GM18508 (cell line): ENCODE measurements at regions not wholly inside any gene's neighbourhood (a gene's known extent, or its start where the extent isn't known, plus 50 kb on each side); places are given as distances from the start of the nearest gene placed in this dataset.

ENCODE experiments used
- ATAC-seq: cut with Tn5 transposase; IDR thresholded peaks from one replicate; pipeline ENCODE4 v1.9.1; 2021; ENCODE audit warnings: moderate number of reproducible peaks; ENCODE audit not compliant: insufficient read depth, unreplicated experiment

DNA sequence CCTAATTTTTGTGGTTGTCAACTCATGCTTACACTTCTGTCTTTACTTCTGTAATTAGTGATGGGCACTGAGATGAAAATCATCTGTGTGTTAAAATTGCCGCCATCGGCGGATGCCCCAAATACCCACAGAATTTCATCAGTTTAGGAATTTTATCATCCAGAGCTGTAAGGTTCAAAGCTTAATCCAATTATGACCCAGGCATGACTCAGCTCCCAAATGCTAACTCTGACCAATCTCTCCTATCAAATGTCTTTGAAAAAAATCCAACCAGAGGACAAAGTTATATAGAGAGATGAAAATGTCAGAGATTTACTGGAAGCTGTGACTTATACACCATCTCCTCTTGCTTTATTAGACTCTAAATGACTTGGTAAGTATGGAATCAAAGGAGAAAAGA lies 1048.7 kb upstream of the PRKX start:
- no peak for ATAC-seq

DNA sequence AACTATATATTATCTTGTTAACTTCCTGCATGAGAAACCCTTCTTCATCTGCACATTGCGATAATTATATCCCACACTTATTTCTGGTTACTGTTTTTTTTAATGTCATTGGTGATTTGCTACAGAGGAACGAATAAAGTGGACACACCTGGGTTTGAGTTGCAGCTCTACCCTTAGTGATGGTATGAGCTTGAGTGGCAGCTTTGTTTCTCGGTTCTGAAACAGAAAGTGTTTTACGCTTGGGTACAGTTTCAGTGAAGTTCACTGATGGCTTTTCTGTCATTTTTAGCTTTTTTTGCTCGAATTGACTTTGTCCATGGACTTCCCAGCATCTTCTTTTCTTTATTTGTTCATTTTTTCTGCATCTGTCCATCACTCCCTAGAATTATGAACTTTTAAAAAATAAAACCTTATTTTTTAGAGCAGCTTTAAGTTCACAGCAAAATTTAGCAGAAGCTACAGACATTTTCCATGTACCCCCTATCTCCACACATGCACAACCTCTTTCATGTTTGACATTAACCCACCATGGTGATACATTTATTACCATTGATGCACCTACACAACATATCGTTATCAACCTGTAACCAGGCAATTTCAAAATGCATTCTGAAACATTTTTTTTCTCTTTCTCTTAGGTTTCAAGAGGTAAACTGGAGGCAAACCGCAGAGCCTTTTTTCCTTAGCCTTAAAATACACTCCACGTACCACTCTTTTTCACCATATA lies 1041.6 kb upstream of the PRKX start:
- ATAC-seq, result peak; percentile 92

- no peak for ATAC-seq
These were observed 1027.6 kb upstream of the PRKX start for GRCh38 chrX:4741024-4741423.

GRCh38 chrX:4735299-4735698 lies 1021.9 kb upstream of the PRKX start:
- ATAC-seq, result no peak

GRCh38 chrX:4710618-4711433 lies 997.4 kb upstream of the PRKX start:
- ATAC-seq, result no peak

DNA sequence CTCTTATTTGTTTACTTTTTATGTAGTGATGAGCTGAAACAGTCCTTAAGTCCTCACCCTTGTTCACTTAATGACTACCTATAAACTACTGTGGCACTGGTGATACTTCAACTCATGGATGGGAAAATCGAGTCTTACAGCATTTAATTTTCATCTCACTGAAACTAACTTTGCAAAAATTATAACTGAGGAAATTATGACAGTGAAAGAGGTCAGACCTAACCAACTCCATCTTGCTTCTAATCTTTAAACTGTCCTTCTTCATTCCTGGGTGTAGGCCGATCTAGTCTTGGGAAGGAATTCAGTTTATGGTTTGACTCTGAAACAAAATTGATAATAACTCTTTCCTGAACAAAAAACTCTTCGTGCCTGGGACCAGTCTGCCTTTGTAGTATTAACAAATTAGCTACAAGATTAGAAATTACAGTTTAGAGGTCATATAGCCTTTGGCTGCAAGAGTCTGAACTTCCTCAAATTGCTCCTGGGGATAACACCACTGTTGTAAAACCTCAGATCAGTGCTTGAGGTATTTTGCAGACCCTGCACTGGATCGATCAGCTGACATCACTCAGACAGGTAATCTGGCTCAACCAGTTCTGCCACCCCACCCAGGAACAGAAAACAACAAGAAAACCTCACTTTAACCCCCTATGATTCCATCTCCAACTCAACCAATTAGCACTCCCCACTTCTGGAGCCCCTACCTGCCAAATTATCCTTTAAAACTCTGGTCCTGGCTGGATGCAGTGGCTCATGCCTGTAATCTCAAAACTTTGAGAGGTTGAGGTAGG lies 995.7 kb upstream of the PRKX start:
- no peak for ATAC-seq

DNA sequence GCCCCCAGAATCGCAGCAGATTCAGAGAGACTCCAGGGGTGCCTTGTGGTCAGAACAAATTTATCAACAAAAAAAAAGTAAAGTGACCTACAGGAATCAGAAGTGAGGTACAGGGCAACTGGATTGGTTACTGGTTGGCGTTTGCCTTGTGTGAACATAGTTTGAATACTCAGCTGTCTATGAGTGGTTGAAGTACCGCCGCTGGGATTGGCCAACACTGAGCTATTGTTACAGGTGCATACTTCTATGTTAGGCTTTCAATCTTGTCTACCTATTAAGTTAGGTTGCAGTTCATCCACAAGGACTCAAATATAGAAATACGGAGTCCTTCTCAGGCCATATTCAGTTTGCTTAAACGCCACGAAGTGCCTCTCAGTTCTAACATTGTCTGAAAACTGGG lies 993.5 kb upstream of the PRKX start:
- no peak for ATAC-seq

DNA sequence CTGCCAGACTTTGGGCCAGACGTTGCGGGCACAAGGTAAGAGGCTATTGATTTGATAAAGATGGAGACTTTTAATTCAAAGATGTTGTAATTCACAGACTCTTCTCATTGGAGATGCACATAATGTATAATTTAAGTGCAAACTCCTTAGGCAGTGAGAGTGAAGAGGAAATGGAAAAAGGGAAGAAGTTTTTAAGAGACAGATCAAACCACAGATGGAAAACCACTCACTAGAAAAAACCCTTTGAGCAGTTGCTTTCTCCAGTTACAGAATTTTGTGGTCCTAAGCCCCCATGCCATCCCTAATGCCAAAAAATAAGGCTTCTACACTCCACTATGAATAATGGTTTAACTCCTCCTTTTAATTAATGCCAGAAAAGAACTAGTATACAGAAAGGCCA lies 977.1 kb upstream of the PRKX start:
- no peak for ATAC-seq

DNA sequence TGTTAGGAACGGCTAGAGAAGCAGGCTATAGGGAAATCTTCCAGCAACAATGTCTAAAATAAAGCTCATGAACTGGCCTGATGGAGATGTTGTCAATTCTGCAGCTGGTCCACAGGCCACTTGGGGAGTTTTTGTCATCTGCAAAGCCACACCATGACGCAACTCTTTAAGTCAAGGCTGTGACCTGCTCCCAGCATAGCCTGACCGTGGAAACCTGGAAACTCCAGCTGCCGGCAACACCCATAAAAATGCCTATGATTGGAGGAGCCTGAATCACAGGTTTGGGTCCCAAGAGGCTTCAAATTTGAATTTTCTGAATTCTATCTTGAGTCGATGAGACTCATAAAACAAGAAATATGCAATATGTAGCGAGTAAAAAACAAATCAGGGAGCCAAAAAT lies 969.2 kb upstream of the PRKX start:
- ATAC-seq, result no peak

DNA sequence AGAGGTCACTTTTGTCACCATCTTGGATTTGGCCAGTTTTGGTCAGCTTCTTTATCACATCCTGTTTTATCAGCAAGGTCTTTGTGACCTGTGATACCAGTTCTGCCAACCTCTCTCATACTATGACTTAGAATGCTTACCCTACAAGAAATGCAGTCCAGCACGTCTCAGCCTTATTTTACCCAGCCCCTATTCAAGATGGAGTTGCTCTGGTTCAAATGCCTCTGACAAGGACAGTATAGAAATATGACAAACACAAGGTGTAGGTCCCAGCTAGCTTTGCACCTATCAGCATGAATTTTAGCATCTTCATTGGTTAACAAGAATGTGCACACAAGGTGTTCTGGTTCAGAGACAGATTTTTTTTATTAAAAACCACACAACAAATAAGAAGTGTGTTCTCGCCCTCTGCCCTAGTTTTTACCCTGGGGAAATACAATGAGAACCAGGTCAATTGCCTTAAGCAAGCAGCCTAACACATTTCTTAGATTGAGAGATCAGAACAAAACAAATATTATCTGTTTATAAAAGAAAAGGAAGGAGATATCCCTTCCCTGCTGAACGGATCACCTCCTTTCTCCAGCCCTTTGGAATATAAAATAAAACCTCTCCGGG lies 962.3 kb upstream of the PRKX start:
- ATAC-seq, result no peak

DNA sequence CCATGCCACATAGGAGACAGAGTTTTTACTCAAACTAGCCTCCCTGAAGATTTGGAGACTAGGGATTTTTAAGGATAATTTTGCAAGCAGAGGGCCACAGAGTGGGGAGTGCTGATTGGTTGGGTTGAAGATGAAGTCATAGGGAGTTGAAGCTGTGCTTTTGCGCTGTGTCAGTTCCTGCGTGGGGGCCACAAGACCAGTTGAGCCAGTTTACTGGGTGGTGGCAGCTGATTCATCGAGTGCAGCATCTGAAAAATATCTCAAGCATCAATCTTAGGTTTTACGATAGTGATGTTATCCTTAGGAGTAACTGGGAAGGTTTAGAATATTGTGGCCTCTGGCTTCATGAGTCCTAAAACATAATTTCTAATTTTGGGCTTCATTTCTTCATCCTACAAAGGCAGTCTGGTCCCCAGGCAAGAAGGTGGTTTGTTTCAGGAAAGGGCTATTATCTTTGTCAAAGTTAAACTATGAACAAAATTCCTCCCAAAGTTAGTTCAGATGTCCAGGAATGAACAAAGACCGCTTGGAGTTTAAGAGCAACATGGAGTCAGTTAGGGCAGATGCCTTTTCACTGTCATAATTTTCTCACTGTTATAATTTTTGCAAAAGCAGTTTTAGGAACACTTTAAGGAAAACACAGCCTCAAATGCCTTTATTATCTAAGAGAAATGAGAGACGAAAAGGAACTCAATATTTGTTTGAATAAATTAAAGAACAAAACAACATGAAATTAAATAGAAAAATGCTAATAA lies 960.8 kb upstream of the PRKX start:
- ATAC-seq, result no peak

DNA sequence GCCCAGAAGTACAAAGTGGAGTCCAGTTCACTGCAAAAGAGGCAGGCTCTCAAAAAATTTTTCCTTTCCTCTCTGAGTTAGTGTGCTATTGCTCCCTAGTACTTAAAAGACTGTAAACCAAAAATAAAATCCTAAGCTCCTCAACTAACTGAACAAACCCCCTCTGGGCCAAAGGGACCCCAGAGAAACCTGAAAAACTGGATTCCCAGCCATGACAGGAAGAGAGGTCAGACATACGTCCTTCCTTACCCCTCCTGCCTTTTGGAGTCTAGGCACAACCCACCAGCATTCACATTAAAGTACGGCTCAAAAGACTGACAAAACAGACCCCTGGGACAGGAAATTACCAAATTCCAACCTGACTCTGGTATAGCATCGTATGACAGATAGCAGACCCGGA lies 957.9 kb upstream of the PRKX start:
- ATAC-seq, result no peak

DNA sequence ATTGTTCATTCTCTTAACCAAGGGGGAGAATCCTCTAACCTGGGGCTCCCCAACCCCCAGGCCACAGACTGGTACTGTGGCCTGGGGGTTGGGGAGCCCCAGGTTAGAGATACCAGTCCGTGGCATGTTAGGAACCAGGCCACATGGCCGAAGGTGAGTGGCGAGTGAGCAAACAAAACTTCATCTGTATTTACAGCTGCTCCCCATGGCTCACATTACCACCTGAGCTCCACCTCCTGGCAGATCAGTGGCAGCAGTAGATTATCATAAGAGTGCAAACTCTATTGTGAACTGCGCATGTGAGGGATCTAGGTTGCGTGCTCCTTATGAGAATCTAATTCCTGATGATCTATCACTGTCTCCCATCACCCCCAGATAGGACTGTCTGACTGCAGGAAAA lies 957.2 kb upstream of the PRKX start:
- ATAC-seq, result no peak

- ATAC-seq, result no peak
These were observed 955.5 kb upstream of the PRKX start for GRCh38 chrX:4668802-4669536.

GRCh38 chrX:4663085-4663484 lies 949.6 kb upstream of the PRKX start:
- no peak for ATAC-seq

GRCh38 chrX:4661771-4662170 lies 948.3 kb upstream of the PRKX start:
- ATAC-seq, result no peak

DNA sequence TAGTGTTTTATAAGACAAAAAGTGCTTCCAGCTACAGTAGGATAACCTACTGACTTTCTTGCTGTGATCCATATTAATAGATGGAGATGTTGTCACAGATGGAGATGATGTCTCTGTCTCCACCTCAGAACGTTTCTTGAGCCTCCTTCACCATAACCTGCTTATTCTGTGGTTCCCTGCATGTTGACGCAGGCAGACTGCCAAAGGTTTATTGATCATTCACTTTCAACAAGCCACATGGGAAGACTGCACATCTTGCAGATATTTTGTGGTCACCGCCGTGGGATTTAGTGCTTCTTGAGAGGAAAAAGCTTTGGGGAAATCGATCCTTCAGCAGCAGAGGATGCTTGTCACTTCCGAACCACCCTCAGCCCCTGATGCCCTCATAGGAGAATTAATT lies 943.0 kb upstream of the PRKX start:
- ATAC-seq, result no peak

DNA sequence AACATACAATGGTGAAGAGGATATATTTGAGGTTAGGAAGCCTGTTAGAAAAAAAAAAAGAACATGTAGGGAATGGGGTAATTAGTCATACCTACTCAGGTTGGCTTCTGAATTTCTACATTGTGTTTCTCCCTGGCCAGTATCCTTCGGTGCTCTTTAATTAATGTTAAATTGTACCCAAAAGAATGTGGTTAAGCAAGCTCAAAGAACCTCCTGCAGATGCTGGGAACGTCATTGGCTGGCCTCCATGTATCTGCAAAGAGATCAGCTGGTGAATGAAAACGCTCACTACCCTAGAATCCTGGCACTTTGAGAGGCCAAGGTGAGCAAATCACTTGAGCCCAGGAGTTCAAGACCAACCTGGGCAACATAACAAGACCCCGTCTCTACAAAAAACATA lies 942.3 kb upstream of the PRKX start:
- ATAC-seq, result no peak

DNA sequence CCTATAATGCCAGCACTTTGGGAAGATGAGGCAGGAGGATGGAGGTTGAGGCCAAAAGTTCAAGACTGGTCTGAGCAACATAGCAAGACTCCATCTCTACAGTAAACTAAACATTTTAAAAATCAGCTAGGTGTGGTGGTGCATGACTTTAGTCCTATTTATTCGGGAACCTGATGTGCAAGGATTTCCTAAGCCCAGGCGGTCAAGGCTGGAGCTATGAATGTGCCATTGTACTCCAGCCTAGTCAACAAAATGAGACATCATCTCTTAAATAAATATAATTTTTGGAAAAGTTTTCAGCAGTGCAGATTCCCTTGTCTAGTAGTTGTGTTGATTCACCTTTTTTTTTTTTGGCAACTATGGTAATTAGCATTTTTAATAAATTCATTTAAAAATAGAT lies 928.7 kb upstream of the PRKX start:
- ATAC-seq, result no peak
